ENCODE measurements at regions not wholly inside any gene's neighbourhood (a gene's known extent, or its start where the extent isn't known, plus 50 kb on each side); places are given as distances from the start of the nearest gene placed in this dataset.

DNA sequence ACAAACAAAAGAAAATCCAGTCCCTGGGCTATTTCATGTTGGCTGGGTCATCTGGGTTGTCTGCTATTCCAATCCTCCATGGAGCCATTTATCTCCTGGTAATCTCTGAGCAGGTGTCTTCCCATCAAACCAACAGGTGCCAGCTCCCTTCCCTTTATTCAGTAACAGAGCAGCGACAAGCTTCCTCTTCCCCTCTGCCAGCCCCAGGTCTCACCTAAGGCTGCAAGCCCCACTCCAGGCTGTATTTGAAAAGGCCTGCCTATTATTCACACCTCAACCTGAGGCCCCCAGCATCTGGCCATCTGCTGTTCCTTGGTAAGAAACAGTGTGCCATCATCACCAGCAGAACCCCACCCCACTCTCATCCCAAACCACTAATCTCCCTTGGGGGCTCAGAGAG, 436.2 kb downstream of the BUD13 start:
- TF ChIP-seq, protein P1, sequence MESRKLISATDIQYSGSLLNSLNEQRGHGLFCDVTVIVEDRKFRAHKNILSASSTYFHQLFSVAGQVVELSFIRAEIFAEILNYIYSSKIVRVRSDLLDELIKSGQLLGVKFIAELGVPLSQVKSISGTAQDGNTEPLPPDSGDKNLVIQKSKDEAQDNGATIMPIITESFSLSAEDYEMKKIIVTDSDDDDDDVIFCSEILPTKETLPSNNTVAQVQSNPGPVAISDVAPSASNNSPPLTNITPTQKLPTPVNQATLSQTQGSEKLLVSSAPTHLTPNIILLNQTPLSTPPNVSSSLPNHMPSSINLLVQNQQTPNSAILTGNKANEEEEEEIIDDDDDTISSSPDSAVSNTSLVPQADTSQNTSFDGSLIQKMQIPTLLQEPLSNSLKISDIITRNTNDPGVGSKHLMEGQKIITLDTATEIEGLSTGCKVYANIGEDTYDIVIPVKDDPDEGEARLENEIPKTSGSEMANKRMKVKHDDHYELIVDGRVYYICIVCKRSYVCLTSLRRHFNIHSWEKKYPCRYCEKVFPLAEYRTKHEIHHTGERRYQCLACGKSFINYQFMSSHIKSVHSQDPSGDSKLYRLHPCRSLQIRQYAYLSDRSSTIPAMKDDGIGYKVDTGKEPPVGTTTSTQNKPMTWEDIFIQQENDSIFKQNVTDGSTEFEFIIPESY (IDR thresholded peaks at IDR 0.05) = no peak
- no peak for TF ChIP-seq RXRA (IDR thresholded peaks at IDR 0.05)
- TF ChIP-seq, protein P2, sequence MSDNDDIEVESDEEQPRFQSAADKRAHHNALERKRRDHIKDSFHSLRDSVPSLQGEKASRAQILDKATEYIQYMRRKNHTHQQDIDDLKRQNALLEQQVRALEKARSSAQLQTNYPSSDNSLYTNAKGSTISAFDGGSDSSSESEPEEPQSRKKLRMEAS (IDR thresholded peaks at IDR 0.05) = no peak
- TF ChIP-seq, protein P3, sequence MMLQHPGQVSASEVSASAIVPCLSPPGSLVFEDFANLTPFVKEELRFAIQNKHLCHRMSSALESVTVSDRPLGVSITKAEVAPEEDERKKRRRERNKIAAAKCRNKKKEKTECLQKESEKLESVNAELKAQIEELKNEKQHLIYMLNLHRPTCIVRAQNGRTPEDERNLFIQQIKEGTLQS (IDR thresholded peaks at IDR 0.05) = no peak
- no peak for TF ChIP-seq NR2F2 (IDR thresholded peaks at IDR 0.05)
- TF ChIP-seq HNF4A (conservative IDR thresholded peaks at IDR 0.05) = no peak
- TF ChIP-seq JUND (IDR thresholded peaks at IDR 0.05) = no peak
- no peak for TF ChIP-seq FOXA1 (IDR thresholded peaks at IDR 0.05)
- no peak for TF ChIP-seq YY1 (IDR thresholded peaks at IDR 0.05)
- TF ChIP-seq, protein P4, sequence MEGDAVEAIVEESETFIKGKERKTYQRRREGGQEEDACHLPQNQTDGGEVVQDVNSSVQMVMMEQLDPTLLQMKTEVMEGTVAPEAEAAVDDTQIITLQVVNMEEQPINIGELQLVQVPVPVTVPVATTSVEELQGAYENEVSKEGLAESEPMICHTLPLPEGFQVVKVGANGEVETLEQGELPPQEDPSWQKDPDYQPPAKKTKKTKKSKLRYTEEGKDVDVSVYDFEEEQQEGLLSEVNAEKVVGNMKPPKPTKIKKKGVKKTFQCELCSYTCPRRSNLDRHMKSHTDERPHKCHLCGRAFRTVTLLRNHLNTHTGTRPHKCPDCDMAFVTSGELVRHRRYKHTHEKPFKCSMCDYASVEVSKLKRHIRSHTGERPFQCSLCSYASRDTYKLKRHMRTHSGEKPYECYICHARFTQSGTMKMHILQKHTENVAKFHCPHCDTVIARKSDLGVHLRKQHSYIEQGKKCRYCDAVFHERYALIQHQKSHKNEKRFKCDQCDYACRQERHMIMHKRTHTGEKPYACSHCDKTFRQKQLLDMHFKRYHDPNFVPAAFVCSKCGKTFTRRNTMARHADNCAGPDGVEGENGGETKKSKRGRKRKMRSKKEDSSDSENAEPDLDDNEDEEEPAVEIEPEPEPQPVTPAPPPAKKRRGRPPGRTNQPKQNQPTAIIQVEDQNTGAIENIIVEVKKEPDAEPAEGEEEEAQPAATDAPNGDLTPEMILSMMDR (IDR thresholded peaks at IDR 0.05; ENCODE audit: low read depth, low read length, missing input control) = no peak
- no peak for TF ChIP-seq HNF4G (IDR thresholded peaks at IDR 0.05)
- no peak for TF ChIP-seq GABPA (IDR thresholded peaks at IDR 0.05 in 1 of 2, conservative IDR thresholded peaks at IDR 0.05 in 1 of 2)
- no peak for TF ChIP-seq SP1 (IDR thresholded peaks at IDR 0.05)
- no peak for TF ChIP-seq EGR1 (IDR thresholded peaks at IDR 0.05; ENCODE audit: low read depth in 2 of 2)
- Histone ChIP-seq H3K4me3 (ENCODE audit: low read depth in 1 of 3, low read length in 3 of 3) (no peak overlapping the region), H3K36me3 (ENCODE audit: control insufficient read depth in 4 of 4, insufficient read depth in 3 of 4, low read depth in 1 of 4, low read length in 3 of 4) (no peaks in the 10 kb centered on the region), H3K9me3 (ENCODE audit: control insufficient read depth in 4 of 4, low read length in 3 of 4) (no peaks in the 10 kb centered on the region), H3K27me3 (ENCODE audit: control insufficient read depth in 4 of 4, insufficient read depth in 4 of 4, low read length in 3 of 4) (no peaks in the 10 kb centered on the region), H3K4me1 (ENCODE audit: control insufficient read depth in 4 of 4, insufficient read depth in 4 of 4, low read length in 3 of 4) (no peaks in the 10 kb centered on the region), H3K27ac (ENCODE audit: low read depth in 1 of 2, low read length in 2 of 2) (no peak overlapping the region), H3K9ac (ENCODE audit: low read depth in 1 of 2, low read length in 2 of 2) (no peak overlapping the region)
- no peak for DNase-seq (ENCODE audit: low spot score)
- WGBS = 77% methylated on average over 1 of the region's 1 CpG

DNA sequence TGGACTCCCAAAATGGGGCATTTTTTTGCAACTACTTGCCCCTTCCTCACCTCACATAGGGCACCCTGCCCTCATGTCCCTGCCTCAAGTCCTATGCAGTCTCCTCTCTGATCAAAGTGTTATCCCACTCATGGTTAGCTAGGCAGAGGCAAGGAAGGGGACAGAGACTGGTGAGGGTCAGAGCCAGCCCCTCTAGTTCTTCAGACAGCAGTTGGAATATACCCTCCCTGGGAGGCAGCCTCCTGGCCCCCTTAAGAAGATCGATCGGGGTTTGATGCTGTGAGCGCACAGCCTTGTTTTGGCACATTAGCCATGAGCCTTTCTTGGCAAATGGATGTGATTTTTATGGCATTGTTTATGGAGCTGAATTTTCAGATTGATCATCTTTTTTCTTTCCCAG, 436.9 kb downstream of the BUD13 start:
- no peaks in the 10 kb centered on the region for H3K9me3 ChIP-seq (ENCODE audit: control insufficient read depth in 4 of 4, low read length in 3 of 4)
- H3K9ac ChIP-seq (ENCODE audit: low read depth in 1 of 2, low read length in 2 of 2) = no peak overlapping the region
- no peak overlapping the region for H3K27ac ChIP-seq (ENCODE audit: low read depth in 1 of 2, low read length in 2 of 2)
- TF ChIP-seq, protein P5, sequence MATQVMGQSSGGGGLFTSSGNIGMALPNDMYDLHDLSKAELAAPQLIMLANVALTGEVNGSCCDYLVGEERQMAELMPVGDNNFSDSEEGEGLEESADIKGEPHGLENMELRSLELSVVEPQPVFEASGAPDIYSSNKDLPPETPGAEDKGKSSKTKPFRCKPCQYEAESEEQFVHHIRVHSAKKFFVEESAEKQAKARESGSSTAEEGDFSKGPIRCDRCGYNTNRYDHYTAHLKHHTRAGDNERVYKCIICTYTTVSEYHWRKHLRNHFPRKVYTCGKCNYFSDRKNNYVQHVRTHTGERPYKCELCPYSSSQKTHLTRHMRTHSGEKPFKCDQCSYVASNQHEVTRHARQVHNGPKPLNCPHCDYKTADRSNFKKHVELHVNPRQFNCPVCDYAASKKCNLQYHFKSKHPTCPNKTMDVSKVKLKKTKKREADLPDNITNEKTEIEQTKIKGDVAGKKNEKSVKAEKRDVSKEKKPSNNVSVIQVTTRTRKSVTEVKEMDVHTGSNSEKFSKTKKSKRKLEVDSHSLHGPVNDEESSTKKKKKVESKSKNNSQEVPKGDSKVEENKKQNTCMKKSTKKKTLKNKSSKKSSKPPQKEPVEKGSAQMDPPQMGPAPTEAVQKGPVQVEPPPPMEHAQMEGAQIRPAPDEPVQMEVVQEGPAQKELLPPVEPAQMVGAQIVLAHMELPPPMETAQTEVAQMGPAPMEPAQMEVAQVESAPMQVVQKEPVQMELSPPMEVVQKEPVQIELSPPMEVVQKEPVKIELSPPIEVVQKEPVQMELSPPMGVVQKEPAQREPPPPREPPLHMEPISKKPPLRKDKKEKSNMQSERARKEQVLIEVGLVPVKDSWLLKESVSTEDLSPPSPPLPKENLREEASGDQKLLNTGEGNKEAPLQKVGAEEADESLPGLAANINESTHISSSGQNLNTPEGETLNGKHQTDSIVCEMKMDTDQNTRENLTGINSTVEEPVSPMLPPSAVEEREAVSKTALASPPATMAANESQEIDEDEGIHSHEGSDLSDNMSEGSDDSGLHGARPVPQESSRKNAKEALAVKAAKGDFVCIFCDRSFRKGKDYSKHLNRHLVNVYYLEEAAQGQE (IDR thresholded peaks at IDR 0.05) = no peak
- TF ChIP-seq RXRA (IDR thresholded peaks at IDR 0.05) (no peak), YY1 (IDR thresholded peaks at IDR 0.05) (no peak), TAF1 (conservative IDR thresholded peaks at IDR 0.05) (no peak), HNF4A (conservative IDR thresholded peaks at IDR 0.05) (no peak)
- TF ChIP-seq, protein P1 (IDR thresholded peaks at IDR 0.05) = no peak
- TF ChIP-seq, protein P2 (IDR thresholded peaks at IDR 0.05) = no peak
- no peak for DNase-seq (ENCODE audit: low spot score)
- no peak overlapping the region for H3K4me3 ChIP-seq (ENCODE audit: low read depth in 1 of 3, low read length in 3 of 3)
- no peaks in the 10 kb centered on the region for H3K36me3 ChIP-seq (ENCODE audit: control insufficient read depth in 4 of 4, insufficient read depth in 3 of 4, low read depth in 1 of 4, low read length in 3 of 4)
- H3K27me3 ChIP-seq (ENCODE audit: control insufficient read depth in 4 of 4, insufficient read depth in 4 of 4, low read length in 3 of 4) = no peaks in the 10 kb centered on the region
- WGBS = 89% methylated on average over 3 of the region's 3 CpGs
- H3K4me1 ChIP-seq (ENCODE audit: control insufficient read depth in 4 of 4, insufficient read depth in 4 of 4, low read length in 3 of 4) = no peaks in the 10 kb centered on the region
